ENCODE measurements at regions not wholly inside any gene's neighbourhood (a gene's known extent, or its start where the extent isn't known, plus 50 kb on each side); places are given as distances from the start of the nearest gene placed in this dataset. TPM values are rescaled to one million over a fixed set of nuclear protein-coding genes. Genes with fewer than 3 reads are reported as not detected.

GRCh38 chr6:37551002-37551401 lies 51.3 kb upstream of the CCDC167 start:
- no peak for DNase-seq (ENCODE audit: low read depth)
- TF ChIP-seq CTCF (IDR thresholded peaks at IDR 0.05; ENCODE audit: insufficient read depth, low read depth, low read length): no peak
- no peak overlapping the region for H3K4me3 ChIP-seq (ENCODE audit: low read depth, low read length)

GRCh38 chr6:37550191-37550831 lies 50.6 kb upstream of the CCDC167 start:
- no peak for TF ChIP-seq CTCF (IDR thresholded peaks at IDR 0.05; ENCODE audit: insufficient read depth, low read depth, low read length)

GRCh38 chr6:37549558-37549957 lies 49.9 kb upstream of the CCDC167 start:
- H3K4me3 ChIP-seq (ENCODE audit: low read depth, low read length): no peak overlapping the region
- no peak for TF ChIP-seq CTCF (IDR thresholded peaks at IDR 0.05; ENCODE audit: insufficient read depth, low read depth, low read length)
- DNase-seq (ENCODE audit: low read depth): no peak

More at GRCh38 chr6:37550191-37550831, 50.6 kb upstream of the CCDC167 start:
- no peak overlapping the region for H3K4me3 ChIP-seq (ENCODE audit: low read depth, low read length)
- DNase-seq (ENCODE audit: low read depth): peak; percentile 17

Small RNA genes in the stretch of these regions (small RNA-seq; reads per million reads assigned to genes)
- gene MIR4462: not detected
